ENCODE measurements at regions not wholly inside any gene's neighbourhood (a gene's known extent, or its start where the extent isn't known, plus 50 kb on each side); places are given as distances from the start of the nearest gene placed in this dataset.
"Not testable (repeated sequence)": the region's sequence is repeated elsewhere in the genome, so short reads cannot be mapped to it uniquely, and the experiment has no call there.

DNA sequence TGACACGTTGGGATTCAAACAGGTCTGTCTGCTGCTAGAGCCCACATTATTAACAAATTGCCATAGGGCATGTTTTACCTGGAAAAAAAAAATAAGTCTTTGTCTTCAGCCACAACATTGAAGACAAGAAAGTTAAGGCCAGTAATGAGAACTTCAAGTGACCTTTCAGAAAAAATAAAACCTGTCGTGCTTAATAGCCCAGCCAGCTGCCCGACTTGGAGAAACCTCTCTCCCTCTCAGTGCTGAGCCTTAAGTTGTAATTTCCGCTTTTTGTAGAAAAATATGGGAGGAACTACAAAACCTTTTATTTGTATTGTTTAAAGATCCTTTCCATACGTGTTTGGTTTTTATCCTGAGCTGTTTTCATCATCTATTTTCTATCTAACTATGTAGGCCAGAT lies 454.3 kb upstream of the SLITRK6 start:
- not testable (repeated sequence) for ATAC-seq

DNA sequence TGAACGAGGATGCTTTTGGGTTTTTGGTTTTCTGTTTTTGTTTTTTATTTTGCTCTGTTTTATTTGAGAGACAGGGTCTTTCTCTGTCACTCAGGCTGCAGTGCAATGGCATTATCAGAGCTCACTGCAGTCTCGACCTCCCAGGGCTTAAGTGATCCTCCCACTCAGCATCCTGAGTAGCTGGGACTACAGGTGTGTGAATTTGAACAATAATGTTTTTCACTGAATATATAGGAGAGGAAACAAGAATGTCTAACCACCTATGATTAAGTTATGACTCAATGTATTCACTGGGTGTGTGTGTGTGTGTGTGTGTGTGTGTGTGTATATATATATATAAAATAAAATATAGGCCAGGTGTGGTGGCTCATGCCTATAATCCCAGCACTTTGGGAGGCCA lies 456.6 kb upstream of the SLITRK6 start:
- ATAC-seq = not testable (repeated sequence)

DNA sequence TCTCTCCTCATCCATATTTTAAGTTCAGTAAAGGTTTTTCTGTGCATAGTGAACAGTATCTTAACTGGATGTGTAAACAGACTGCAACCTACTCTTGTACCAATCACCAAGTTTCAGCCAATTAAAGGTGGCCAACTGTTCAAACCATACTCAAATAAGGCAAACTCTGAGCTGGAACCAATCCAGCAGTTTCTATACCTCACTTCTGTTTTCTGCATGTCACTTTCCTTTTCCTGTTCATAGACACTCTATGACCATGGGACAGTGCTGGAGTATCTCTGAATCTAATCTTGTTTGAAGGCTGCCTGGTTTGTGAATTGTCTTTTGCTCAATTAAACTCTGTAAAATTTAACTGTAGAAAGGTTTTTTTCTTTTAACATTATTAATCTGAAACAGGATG lies 470.3 kb upstream of the SLITRK6 start:
- ATAC-seq = no peak

DNA sequence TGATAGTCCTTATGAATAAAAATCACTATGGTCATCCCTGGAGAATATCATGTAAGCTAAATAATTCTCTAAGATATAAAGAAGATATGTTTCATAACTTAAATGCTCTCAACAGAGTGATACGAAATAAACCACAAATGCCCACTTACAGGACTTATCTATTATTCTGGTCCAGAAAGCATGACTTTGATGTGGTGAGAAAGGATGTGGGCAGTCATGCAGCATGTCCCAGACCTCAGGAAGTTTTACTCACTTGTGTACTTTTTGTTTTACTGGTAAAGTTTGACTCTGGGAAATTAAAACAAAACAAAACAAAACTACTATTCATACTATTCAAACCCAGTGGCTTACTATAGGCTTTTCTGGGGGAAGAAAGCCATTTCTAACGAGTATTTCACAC lies 483.2 kb upstream of the SLITRK6 start:
- no peak for ATAC-seq

DNA sequence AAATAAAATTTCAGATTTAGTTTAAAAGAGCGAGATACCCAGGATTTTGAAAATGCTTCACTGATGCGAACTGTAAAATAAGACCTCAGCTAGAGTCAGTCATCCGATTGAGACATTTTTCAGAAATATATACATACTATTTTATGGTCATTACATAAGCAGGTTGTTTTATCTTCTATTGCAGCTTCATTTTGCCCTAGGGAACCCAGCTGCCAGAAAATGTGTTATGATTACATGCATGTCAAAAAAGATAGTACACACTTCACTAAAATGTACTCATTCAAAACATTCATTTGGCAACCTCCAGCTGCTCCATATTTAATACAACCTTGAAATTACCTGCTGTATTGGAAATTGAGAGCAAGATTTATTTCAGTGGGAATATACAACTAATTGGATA lies 483.8 kb upstream of the SLITRK6 start:
- ATAC-seq = no peak

DNA sequence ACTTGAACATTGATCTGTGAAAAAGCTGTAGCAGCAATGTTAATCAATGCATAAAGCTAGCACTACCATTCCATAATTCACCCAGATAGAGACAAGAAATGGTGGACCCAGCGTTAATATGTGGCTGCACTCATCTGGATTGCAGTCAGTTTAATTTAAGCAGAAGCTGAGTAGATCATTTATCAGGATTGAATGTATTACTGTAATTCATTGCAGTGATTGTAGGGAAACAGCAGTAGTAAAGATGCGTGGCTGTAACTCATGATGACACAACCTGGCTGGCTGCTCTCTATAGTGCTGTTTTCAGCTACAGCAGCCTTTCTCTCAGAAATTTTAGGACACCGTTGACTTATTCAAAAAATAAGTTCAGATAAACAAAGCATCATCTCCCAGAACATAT lies 499.5 kb upstream of the SLITRK6 start:
- ATAC-seq = no peak

DNA sequence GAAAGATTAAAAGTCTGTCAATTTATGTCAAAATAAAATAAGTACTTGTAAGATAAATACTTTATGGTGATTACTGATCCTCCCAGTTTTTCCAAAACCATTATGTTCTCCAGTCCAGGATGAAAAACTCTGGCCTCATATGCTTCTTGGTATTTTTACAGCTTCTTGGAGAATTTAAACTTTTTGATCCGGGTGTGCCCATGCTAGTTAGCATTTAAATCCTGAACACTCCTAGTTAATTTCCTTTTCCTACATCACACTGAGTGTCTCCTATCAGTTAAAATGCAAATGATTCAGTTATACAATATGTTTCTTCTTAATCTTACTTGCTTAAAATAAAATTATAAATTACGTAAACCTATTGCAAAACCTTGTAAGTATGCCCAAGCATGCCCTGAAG lies 499.9 kb upstream of the SLITRK6 start:
- ATAC-seq = no peak

DNA sequence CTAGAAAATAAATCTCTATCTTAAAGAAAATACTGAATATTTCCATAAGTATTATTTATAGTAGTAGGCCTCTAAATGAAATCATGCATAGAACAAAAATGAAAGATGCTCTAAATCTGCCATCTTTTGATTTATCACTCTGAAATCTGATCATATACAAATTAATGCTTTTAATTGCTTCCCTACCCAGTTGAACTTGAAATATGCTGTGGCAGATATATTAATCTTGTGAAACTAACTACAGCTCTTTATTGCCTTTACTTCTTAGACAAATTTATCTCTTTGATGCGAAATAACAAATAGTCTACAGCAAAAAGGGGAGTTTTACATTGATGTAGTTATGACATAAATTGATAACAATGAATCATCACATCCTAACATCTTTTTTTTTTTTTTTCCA lies 510.7 kb upstream of the SLITRK6 start:
- ATAC-seq = no peak

DNA sequence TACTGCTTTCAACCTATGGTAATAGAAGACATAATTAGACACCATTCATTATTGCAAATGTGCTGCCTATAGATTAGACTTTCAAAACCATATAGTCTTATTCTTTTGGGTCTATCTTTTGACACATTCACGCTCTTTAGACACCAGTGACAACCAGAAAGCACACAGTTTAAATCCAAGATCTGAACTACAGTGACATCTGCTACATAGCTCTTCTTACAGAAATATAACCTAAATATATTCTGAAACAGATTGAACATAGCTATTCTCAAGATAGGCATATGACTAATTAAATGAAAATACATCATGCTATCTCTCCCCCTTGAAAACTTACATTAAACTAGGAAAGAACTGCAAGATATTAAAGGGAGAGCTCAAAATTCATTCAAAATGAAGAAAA lies 514.2 kb upstream of the SLITRK6 start:
- ATAC-seq = no peak

DNA sequence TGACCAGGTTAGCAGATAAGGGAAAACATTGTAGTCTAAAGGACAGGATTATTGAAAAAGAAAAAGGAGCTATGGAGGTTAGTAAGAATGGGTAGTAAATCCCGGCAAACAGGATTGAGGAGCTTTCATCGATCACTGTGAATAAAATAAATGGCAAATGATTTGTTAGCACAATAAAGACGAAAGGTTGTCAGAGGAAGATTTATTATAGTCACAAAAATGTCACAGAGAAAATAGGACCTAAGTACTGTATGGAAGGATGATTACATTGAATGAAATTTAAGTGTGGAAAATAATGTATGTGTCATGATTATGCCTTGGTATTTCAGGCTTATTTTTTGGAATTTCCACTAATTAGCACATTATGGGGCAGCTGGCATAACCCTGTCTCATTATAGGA lies 519.2 kb upstream of the SLITRK6 start:
- no peak for ATAC-seq

DNA sequence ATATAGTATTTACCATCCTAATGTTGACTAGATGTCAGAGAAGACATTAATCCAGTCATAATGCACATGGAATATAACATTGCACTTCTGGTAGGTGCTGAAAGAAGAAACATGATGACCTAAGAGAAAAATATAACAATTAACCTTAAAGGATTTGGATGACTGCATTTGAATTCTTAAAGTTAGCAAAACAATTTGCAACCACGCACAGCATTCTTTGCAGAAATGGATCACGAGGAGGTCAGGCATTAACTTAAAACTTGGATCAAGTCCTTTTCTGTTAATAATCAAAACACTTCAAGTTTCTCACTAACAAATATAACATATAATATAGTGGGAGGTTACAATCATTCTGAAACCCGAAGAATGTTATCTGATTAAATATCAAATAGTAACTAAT lies 525.0 kb upstream of the SLITRK6 start:
- no peak for ATAC-seq

DNA sequence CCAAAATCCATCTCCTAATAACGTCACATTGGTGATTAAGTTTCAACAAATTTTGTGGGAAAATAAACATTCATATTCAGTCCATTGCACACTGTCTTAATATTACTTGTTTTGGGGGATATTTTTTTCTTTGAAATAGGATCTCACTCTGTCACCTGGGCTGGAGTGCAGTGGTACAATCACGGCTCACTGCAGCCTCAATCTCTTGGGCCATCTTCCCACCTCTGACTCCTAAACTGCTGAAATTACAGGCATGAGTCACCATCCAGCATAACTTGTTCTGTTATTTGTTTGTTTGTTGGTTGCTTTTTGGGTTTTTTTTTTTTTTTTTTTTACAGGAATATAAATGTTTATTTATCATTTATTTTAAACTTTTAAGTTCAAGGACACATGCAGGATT lies 556.1 kb upstream of the SLITRK6 start:
- ATAC-seq = no peak

DNA sequence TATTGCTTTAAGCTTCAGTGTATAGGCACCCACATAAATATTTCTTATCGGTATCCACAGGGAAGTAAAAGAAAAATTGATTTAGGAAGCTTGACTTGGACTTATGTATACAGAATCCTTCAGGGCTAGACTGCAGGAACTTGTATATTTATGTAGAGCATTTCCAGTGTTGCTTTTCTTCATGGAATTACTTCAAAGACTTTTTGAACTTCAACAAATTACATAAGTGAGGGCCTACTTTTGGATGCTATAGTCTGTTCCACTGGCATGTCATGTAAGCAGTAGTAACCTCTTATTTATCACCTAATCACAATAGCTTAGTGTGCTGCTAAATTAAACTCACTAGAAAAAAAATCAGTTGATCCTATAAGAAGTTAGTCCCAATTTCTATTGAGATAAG lies 557.9 kb upstream of the SLITRK6 start:
- no peak for ATAC-seq

DNA sequence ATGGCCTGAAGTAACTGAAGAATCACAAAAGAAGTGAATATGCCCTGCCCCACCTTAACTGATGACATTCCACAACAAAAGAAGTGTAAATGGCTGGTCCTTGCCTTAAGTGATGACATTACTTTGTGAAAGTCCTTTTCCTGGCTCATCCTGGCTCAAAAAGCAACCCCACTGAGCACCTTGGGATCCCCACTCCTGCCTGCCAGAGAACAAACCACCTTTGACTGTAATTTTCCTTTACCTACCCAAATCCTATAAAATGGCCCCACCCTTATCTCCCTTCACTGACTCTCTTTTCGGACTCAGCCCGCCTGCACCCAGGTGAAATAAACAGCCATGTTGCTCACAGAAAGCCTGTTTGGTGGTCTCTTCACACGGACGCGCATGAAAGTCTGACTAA lies 564.5 kb upstream of the SLITRK6 start:
- ATAC-seq = not testable (repeated sequence)

DNA sequence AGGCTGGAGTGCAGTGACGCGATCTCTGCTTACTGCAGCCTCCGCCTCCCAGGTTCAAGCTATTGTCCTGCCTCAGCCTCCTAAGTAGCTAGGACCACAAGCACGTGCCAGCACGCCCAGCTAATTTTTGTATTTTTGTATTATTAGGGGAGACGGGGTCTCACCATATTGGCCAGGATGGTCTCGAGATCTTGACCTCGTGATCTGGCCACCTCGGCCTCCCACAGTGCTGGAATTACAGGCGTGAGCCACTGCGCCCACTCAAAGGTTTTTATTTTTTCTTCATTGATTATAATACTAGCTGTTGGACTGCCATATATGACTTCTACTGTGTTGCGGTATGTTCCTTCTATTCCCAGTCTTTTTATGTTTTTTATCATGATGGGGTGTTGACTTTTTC lies 569.7 kb upstream of the SLITRK6 start:
- ATAC-seq = no peak

DNA sequence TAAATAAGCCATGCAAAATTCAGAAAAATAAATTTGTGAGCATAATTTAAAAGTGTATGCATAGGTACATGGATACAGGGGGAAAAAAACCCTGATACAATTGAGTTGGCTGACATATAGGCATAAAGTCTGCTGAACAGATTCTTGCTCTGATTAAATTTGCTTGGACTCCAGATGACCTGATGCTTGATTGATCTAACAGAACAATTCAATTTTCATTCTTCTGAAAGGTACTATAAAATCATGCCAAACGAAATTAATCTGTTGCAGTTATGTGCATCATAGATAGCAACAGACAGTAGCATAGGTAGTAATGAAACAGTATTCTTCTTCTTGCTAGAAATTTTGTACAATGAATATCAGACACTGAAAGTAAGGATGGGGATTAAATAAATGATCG lies 578.2 kb upstream of the SLITRK6 start:
- ATAC-seq = no peak

DNA sequence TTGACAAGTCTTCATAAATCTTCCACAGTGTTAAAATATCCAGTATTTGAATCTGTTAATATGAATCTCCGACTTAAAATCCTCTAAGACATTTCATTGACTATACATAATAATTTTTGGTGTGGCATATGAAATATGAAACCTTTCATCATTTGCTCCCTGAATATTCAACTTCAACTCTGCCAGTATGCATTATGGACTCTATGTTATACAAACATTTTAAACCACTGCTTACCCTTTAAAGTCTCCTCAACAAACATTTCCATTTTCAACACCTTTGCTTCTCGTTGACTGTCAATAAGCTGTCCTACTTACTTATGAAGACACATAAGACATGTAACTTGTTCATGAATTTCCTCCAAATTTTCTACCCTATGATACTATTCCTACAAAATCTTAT lies 579.4 kb upstream of the SLITRK6 start:
- ATAC-seq = no peak

DNA sequence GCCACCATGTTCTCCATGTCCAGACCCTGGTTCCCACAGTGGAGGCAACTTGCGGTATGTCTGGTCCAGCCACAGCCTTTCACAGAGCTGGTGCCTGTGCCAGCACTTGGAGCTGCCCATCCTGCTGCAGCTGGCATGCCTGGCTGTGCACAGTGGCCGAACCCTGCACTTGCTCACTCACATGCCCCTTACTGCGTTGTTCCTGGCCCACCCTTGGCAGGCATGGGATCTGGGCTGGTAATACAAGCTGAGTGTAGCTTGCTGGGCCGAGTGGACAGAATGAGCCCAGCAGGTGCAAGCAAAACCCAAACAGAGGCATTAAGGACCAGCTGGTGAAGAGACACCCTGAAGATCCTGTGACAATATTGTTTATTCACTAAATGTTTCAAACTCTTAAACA lies 583.9 kb upstream of the SLITRK6 start:
- ATAC-seq = no peak

DNA sequence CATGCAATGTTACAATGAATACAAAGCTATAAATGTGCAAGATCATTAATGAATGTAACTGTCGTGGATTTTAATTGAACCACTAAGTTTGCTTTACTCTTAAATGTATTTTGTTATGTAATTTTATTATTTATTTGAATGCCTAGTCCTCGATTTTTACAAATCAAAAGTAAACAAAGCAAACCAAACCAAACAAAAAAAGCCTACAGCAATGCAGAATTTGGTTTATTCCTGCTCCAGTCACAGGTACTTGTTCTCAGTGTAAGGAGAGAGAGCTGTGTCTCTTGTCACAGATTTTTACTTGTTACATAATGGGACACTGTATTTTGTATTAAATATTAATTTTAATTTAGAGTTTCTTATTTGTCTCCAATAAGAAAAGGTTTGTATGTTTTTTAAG lies 584.3 kb upstream of the SLITRK6 start:
- ATAC-seq = no peak

DNA sequence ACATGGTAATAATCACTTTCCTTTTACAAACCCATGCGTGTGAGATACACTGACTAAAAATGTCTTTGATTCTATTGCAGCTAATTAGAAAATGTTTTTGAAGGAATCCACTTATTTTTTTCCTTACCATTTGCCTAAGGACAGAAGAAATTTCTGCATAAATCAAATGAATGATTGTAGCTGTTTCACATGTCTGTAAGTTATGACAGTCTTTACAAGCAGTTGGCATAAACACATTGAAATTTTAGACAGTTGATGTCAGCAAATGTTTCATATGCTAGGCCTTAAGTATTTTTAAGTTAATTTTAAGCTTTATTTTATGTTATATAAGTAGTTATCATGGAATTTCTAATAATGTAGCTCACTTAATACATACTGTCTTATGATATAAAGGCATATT lies 598.4 kb upstream of the SLITRK6 start:
- no peak for ATAC-seq

DNA sequence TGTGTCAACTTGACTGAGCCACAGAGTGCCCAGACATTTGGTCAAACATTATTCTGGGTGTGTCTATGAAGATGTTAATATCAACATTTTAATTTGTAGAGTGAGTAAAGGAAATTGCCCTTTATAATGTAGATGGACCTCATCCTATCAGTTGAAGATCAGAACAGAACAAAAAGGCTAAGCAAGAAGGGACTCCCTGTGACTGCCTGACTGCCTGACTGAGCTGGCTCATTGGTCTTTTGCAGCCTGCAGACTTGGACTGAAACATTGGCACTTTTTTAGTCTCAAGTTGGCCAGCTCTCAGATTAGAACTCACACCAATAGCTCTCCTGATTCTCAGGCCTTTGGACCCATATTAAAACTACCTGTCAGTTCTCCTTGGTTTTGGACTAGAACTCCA lies 600.4 kb upstream of the SLITRK6 start:
- ATAC-seq = no peak

DNA sequence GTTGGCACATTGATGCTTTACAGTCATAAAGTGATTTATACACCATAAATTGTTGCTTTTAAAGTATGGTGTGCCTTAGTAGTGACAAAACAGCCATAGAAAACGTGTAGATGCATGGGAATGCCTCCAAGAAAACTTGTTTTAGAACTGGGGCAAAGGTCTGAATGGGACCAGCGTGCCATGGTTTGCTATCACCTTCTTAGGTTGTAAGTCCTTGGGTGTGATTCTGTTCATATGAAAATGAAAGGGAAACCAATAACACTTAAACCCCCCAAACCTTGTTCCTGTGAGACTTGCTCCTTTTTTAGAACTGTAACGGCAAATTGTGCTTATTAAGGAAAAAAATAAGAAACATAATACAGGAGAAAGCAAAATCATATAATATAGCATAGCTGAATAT lies 603.3 kb upstream of the SLITRK6 start:
- ATAC-seq = no peak

DNA sequence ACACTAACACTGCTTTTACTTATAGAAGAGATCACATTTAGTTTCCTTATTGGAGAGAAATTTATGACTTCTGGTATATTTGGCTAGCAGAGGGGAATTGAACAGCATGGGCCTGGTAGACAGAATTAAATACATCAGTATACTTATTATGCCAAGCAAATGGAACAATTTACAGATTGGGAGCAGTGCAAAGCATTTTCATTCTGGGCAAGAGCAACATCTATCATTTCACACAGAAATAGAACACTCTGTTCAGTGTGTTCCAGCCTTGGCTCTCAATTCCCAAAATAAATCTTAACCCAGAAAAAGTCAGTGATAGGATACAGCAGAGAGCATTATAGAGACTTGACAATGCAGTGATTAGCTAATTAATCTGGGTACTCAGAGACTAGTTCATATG lies 604.0 kb upstream of the SLITRK6 start:
- ATAC-seq = no peak

DNA sequence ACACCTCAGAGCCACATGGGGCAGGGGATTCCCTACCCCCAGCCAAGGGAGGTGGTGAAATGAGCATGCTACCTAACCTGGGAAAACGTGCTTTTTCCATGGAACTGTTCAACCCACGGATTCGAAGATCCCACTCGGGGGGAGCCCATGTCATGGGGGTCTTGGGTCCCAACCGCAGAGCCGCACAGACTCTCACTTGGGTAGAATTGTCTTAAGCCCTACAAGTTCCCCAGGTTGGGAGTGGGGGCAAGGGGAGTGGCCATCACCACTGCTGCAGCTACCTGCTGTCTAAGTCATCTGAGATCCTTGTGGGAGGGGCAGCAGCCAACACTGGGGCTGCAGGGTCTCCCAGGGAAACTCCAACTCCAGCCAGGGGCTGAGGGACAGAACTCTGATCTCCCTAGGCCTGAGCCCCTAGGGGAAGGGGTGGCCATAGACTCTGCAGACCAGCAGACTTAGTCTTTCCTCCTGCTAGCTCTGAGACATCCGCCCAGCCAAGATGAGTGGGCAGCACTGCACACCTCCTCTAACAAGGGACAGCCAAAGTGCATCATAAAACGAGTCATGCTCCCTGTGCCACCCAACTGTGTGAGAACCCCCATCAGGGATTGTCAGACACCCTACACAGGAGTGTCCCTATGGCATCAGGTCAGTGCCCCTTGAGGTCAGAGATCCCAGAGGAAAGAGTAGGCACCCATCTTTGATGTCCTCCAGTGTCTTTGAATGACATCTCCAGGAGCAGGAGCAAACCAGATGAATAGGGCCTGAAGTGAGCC lies 610.4 kb upstream of the SLITRK6 start:
- ATAC-seq = no peak

DNA sequence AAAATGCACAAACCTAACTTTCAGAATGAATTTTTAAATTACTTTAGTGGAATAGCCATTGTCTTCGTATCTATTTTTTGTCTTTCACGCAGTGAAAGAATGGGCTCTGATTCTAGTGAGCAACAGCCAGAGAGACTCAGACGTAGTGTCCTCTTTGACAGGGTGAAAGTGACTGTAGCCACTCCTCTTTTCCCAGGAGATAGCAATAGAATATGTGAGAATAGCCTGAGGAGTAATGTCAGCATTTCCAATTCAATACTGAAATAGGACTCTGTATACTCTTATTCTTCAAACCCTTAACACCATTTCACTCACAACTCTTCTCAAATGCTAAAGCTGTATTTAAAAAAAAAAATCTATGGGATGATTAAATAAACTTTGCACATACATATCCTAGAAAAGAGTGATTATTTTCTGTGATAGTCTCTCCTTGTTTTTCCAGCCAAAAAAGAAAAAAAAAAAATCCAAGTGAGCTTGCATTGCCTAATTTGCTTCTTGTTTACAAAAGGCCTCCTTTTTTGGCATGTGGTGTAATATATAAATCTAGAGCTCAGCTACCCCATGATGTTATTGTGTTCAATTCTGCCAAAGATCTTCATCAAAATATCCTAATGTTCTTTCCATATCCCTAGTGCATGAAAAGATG lies 626.1 kb upstream of the SLITRK6 start:
- ATAC-seq = no peak
